IPS DF 4.7 (cell line): ENCODE measurements at regions not wholly inside any gene's neighbourhood (a gene's known extent, or its start where the extent isn't known, plus 50 kb on each side); places are given as distances from the start of the nearest gene placed in this dataset.
"Not testable (repeated sequence)": the region's sequence is repeated elsewhere in the genome, so short reads cannot be mapped to it uniquely, and the experiment has no call there.

Experiments used
- DNase-seq: peaks from one replicate; pipeline ENCODE4 v3.0.0-alpha.2; 2013; ENCODE audit warnings: low spot score; ENCODE audit errors: extremely low read depth

- DNase-seq, result no peak
Measured at GRCh38 chr5:126265917-126266316, 157.3 kb upstream of the GRAMD2B start.

GRCh38 chr5:126267438-126267837 lies 155.8 kb upstream of the GRAMD2B start:
- DNase-seq, result no peak

GRCh38 chr5:126268697-126269315 lies 154.4 kb upstream of the GRAMD2B start:
- DNase-seq, result no peak

GRCh38 chr5:126269511-126269910 lies 153.7 kb upstream of the GRAMD2B start:
- DNase-seq, result no peak

- no peak for DNase-seq
Measured at GRCh38 chr5:126271141-126271540, 152.1 kb upstream of the GRAMD2B start.

- DNase-seq, result no peak
Measured at GRCh38 chr5:126274076-126274762, 149.0 kb upstream of the GRAMD2B start.

- DNase-seq, result no peak
Measured at GRCh38 chr5:126274763-126275125, 148.5 kb upstream of the GRAMD2B start.

GRCh38 chr5:126277762-126278161 lies 145.4 kb upstream of the GRAMD2B start:
- DNase-seq, result no peak

- DNase-seq, result no peak
Measured at GRCh38 chr5:126280343-126280742, 142.9 kb upstream of the GRAMD2B start.

GRCh38 chr5:126280846-126281245 lies 142.4 kb upstream of the GRAMD2B start:
- no peak for DNase-seq

- no peak for DNase-seq
Measured at GRCh38 chr5:126284977-126285696, 138.1 kb upstream of the GRAMD2B start.

GRCh38 chr5:126296121-126296520 lies 127.1 kb upstream of the GRAMD2B start:
- DNase-seq, result not testable (repeated sequence)

- no peak for DNase-seq
Measured at GRCh38 chr5:126300293-126300692, 122.9 kb upstream of the GRAMD2B start.

GRCh38 chr5:126301056-126301455 lies 122.2 kb upstream of the GRAMD2B start:
- no peak for DNase-seq

- no peak for DNase-seq
Measured at GRCh38 chr5:126309860-126310259, 113.3 kb upstream of the GRAMD2B start.

- no peak for DNase-seq
Measured at GRCh38 chr5:126311766-126312165, 111.4 kb upstream of the GRAMD2B start.

GRCh38 chr5:126315341-126315740 lies 107.9 kb upstream of the GRAMD2B start:
- DNase-seq, result no peak

- DNase-seq, result no peak
Measured at GRCh38 chr5:126332326-126332725, 90.9 kb upstream of the GRAMD2B start.

- DNase-seq, result no peak
Measured at GRCh38 chr5:126334760-126335159, 88.4 kb upstream of the GRAMD2B start.

- no peak for DNase-seq
Measured at GRCh38 chr5:126335886-126336285, 87.3 kb upstream of the GRAMD2B start.

GRCh38 chr5:126338635-126339034 lies 84.6 kb upstream of the GRAMD2B start:
- DNase-seq, result no peak

- DNase-seq, result no peak
Measured at GRCh38 chr5:126339215-126339805, 83.9 kb upstream of the GRAMD2B start.
